Lung (tissue), 11 donors: ENCODE measurements at regions not wholly inside any gene's neighbourhood (a gene's known extent, or its start where the extent isn't known, plus 50 kb on each side); places are given as distances from the start of the nearest gene placed in this dataset.

Source experiments
- ATAC-seq: fragments of 200-7000 bp; cut with Tn5 transposase; one replicate; pipeline ENCODE4 v1.9.1; 2020; ENCODE audit warnings: moderate number of reproducible peaks; ENCODE audit not compliant: insufficient read depth, low FRiP score
- DNase-seq, 3 donors: peaks; one replicate each; pipeline ENCODE4 v3.0.0-alpha.2; 2013 to 2017
- H3K27ac ChIP-seq, 2 donors: one replicate each; pipeline ENCODE4 v1.5.1; 2013; ENCODE audit warnings: mild to moderate bottlenecking in 2 of 2, moderate library complexity in 2 of 2, control low read depth in 1 of 2, inconsistent platforms in 1 of 2, low read depth in 1 of 2, low read length in 1 of 2
- H3K27me3 ChIP-seq, 3 donors: one replicate each; pipeline ENCODE4 v1.5.1; 2013; ENCODE audit warnings: low read length in 2 of 3; ENCODE audit not compliant: control insufficient read depth in 3 of 3, insufficient read depth in 3 of 3
- H3K36me3 ChIP-seq, 4 donors: one replicate each; pipeline ENCODE4 v1.5.1; 2013; ENCODE audit warnings: low read length in 4 of 4, mild to moderate bottlenecking in 1 of 4, moderate library complexity in 1 of 4; ENCODE audit not compliant: control insufficient read depth in 4 of 4, insufficient read depth in 4 of 4
- H3K4me1 ChIP-seq, 5 donors: one replicate each; pipeline ENCODE4 v1.5.1; 2013; ENCODE audit warnings: low read length in 5 of 5, mild to moderate bottlenecking in 2 of 5, moderate library complexity in 1 of 5; ENCODE audit not compliant: control insufficient read depth in 5 of 5, insufficient read depth in 5 of 5
- H3K4me3 ChIP-seq: one replicate; pipeline ENCODE4 v1.5.1; 2013; ENCODE audit warnings: mild to moderate bottlenecking, control low read depth, moderate library complexity
- H3K9ac ChIP-seq, 2 donors: one replicate each; pipeline ENCODE4 v1.5.1; 2013; ENCODE audit warnings: low read length in 2 of 2, control low read depth in 1 of 2; ENCODE audit not compliant: insufficient read depth in 1 of 2
- H3K9me3 ChIP-seq, 4 donors: one replicate each; pipeline ENCODE4 v1.5.1; 2013; ENCODE audit warnings: low read length in 3 of 4, mild to moderate bottlenecking in 1 of 4, moderate library complexity in 1 of 4; ENCODE audit not compliant: control insufficient read depth in 4 of 4, insufficient read depth in 3 of 4
- CTCF ChIP-seq: IDR thresholded peaks from 2 replicates; pipeline ENCODE4 v1.5.1; 2012; ENCODE audit warnings: mild to moderate bottlenecking; ENCODE audit errors: control extremely low read depth, extremely low read depth
- WGBS, 2 donors: extraction: QIAGEN DNeasy Blood & Tissue Kit; methylation state at CpG; one replicate each; pipeline ENCODE4 v1.1.7; 2013; 5-methylcytosine and 5-hydroxymethylcytosine counted together
- donor health status: control.
- donor health status: control.
- donor health status: Bipolar disorder and iron deficiency.
- donor health status: healthy.
- donor health status: DM: yes; HTN: yes; CAD: no.

GRCh38 chr12:9349888-9350885, 142.0 kb upstream of the PZP start:
- 59 to 63% methylated on average over 16 of the region's 16 CpGs for WGBS, 2 donors
- ATAC-seq, result no peak
- no peak overlapping the region for H3K27ac ChIP-seq
- no peaks in the 10 kb centered on the region for H3K27me3 ChIP-seq
- peaks cover 2 to 20% (median 9%) of the 10 kb centered on the region in 4 donors for H3K9me3 ChIP-seq
- peaks cover 0 to 67% (median 32%) of the 10 kb centered on the region in 4 donors for H3K36me3 ChIP-seq
- no peak overlapping the region for H3K9ac ChIP-seq
- no peak overlapping the region for H3K4me3 ChIP-seq
- peaks cover 0 to under 1% (median 0%) of the 10 kb centered on the region in 5 donors for H3K4me1 ChIP-seq
- DNase-seq, result no peak
- no peak for TF ChIP-seq CTCF

GRCh38 chr12:9348906-9349518, 140.8 kb upstream of the PZP start:
- H3K27me3 ChIP-seq, result no peaks in the 10 kb centered on the region
- DNase-seq (no peak), ATAC-seq (no peak)
- 94 to 95% methylated on average over 29 of the region's 29 CpGs for WGBS, 2 donors
- TF ChIP-seq CTCF, result no peak
- peaks cover under 1 to 14% (median 7%) of the 10 kb centered on the region in 4 donors for H3K9me3 ChIP-seq
- peaks cover 0 to 65% (median 28%) of the 10 kb centered on the region in 4 donors for H3K36me3 ChIP-seq
- peaks cover 0 to 10% (median 0%) of the 10 kb centered on the region in 5 donors for H3K4me1 ChIP-seq
- H3K9ac ChIP-seq, result no peak overlapping the region
- no peak overlapping the region for H3K4me3 ChIP-seq
- H3K27ac ChIP-seq, result no peak overlapping the region

- WGBS, 2 donors, result 73 to 82% methylated on average over 5 of the region's 5 CpGs
These were observed 139.3 kb upstream of the PZP start for GRCh38 chr12:9347328-9348127.

More at GRCh38 chr12:9347328-9348127, 139.3 kb upstream of the PZP start:
- Histone ChIP-seq H3K27me3 (no peaks in the 10 kb centered on the region), H3K4me3 (no peak overlapping the region), H3K9me3 (peaks cover 0 to 4% (median under 1%) of the 10 kb centered on the region in 4 donors), H3K27ac (no peak overlapping the region), H3K36me3 (peaks cover 0 to 57% (median 23%) of the 10 kb centered on the region in 4 donors), H3K4me1 (peaks cover 0 to 13% (median 0%) of the 10 kb centered on the region in 5 donors), H3K9ac (no peak overlapping the region)
- DNase-seq, result no peak
- TF ChIP-seq CTCF, result no peak
- no peak for ATAC-seq
